B cell (primary cell): ENCODE measurements at regions not wholly inside any gene's neighbourhood (a gene's known extent, or its start where the extent isn't known, plus 50 kb on each side); places are given as distances from the start of the nearest gene placed in this dataset.

Experiments
- CTCF ChIP-seq: fragments of 200-600 bp; IDR thresholded peaks from one replicate; pipeline ENCODE4 v1.8.0; 2022; ENCODE audit warnings: antibody characterized with exemption, mild to moderate bottlenecking
- EZH2 ChIP-seq: IDR thresholded peaks from 2 replicates; pipeline ENCODE4 v1.6.1; 2012; ENCODE audit warnings: borderline replicate concordance, low read depth, mild to moderate bottlenecking, moderate library complexity, low read length; ENCODE audit not compliant: insufficient read depth, poor library complexity, severe bottlenecking

- TF ChIP-seq CTCF (no peak), EZH2 (no peak)
Measured at GRCh38 chr12:114765960-114766691, 82.2 kb upstream of the TBX3 start.
